DOHH2 (cell line): ENCODE measurements at regions not wholly inside any gene's neighbourhood (a gene's known extent, or its start where the extent isn't known, plus 50 kb on each side); places are given as distances from the start of the nearest gene placed in this dataset.

ENCODE experiments used
- CTCF ChIP-seq: fragments of 200-600 bp; sonication (generic); IDR thresholded peaks from one replicate; pipeline ENCODE4 v1.5.1; 2014; ENCODE audit warnings: antibody characterized with exemption, mild to moderate bottlenecking, low read depth, low read length; ENCODE audit not compliant: poor library complexity, severe bottlenecking
- EZH2phosphoT487 ChIP-seq: fragments of 200-600 bp; sonication (generic); IDR thresholded peaks from 2 replicates; pipeline ENCODE4 v1.6.1; 2017; ENCODE audit warnings: borderline replicate concordance, mild to moderate bottlenecking, antibody characterized with exemption, low read length, moderate library complexity, mixed read lengths

DNA sequence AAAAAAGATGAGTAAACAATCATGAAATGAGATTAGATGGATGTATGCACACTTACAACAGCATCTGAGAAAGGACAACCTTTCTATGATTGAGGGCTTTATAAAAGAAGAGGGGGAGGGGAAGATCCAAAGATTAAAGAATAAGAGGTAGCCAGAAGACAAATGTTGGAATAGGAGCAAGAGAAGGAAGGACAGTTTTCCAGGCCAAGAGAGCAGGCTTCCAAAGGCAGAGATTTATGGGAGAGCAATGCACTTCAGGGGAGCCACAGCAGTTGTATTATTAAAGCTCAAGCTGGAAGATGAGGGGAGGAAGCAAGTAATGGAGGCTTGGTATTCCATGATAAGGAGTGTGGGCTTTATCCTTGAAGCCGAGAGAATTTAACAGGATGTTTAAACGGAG, 110.3 kb upstream of the PTPN13 start:
- no peak for TF ChIP-seq CTCF
- TF ChIP-seq EZH2phosphoT487: no peak
